WERI-Rb-1 (cell line): ENCODE measurements at regions not wholly inside any gene's neighbourhood (a gene's known extent, or its start where the extent isn't known, plus 50 kb on each side); places are given as distances from the start of the nearest gene placed in this dataset.

ENCODE experiments used
- DNase-seq: peaks from one replicate; pipeline ENCODE4 v3.0.0-alpha.2; 2020
- H3K27ac ChIP-seq: fragments of 250-450 bp; sonication (Bioruptor Pico); 2 replicates; pipeline ENCODE4 v1.5.1; 2020; ENCODE audit warnings: mild to moderate bottlenecking, moderate library complexity
- H3K27me3 ChIP-seq: fragments of 250-450 bp; sonication (Bioruptor Pico); 2 replicates; pipeline ENCODE4 v1.5.1; 2021; ENCODE audit warnings: mild to moderate bottlenecking, low read depth, moderate library complexity; ENCODE audit not compliant: insufficient read depth, severe bottlenecking
- H3K36me3 ChIP-seq: fragments of 250-450 bp; sonication (Bioruptor Pico); 2 replicates; pipeline ENCODE4 v1.5.1; 2020; ENCODE audit warnings: mild to moderate bottlenecking, moderate library complexity
- H3K4me3 ChIP-seq: 2 replicates; pipeline ENCODE4 v1.5.1; 2011; ENCODE audit warnings: low read depth, mild to moderate bottlenecking, control low read depth, low read length
- H3K9me3 ChIP-seq: fragments of 250-450 bp; sonication (Bioruptor Pico); 2 replicates; pipeline ENCODE4 v1.5.1; 2021; ENCODE audit warnings: mild to moderate bottlenecking, moderate library complexity; ENCODE audit not compliant: severe bottlenecking
- CTCF ChIP-seq: IDR thresholded peaks from 2 replicates; pipeline ENCODE4 v1.5.1; 2011; ENCODE audit warnings: low read depth, mild to moderate bottlenecking, control low read depth, inconsistent platforms, low read length

GRCh38 chr4:61024610-61025009, 175.5 kb upstream of the ADGRL3 start:
- no peak for DNase-seq
- Histone ChIP-seq H3K27ac (no peak overlapping the region), H3K27me3 (no peaks in the 10 kb centered on the region), H3K36me3 (no peaks in the 10 kb centered on the region), H3K4me3 (no peak overlapping the region), H3K9me3 (no peaks in the 10 kb centered on the region)
- TF ChIP-seq CTCF, result no peak

- no peak for TF ChIP-seq CTCF
- Histone ChIP-seq H3K36me3 (no peaks in the 10 kb centered on the region), H3K9me3 (no peaks in the 10 kb centered on the region), H3K4me3 (no peak overlapping the region), H3K27ac (no peak overlapping the region), H3K27me3 (no peaks in the 10 kb centered on the region)
- no peak for DNase-seq
These were observed 172.2 kb upstream of the ADGRL3 start for GRCh38 chr4:61027939-61028338.

- Histone ChIP-seq H3K4me3 (no peak overlapping the region), H3K27ac (no peak overlapping the region), H3K27me3 (no peaks in the 10 kb centered on the region), H3K36me3 (no peaks in the 10 kb centered on the region), H3K9me3 (no peaks in the 10 kb centered on the region)
- no peak for TF ChIP-seq CTCF
- DNase-seq, result no peak
These were observed 163.9 kb upstream of the ADGRL3 start for GRCh38 chr4:61036071-61036684.

- no peak for TF ChIP-seq CTCF
- no peak for DNase-seq
- Histone ChIP-seq H3K9me3 (no peaks in the 10 kb centered on the region), H3K27ac (no peak overlapping the region), H3K36me3 (no peaks in the 10 kb centered on the region), H3K27me3 (no peaks in the 10 kb centered on the region), H3K4me3 (no peak overlapping the region)
These were observed 158.6 kb upstream of the ADGRL3 start for GRCh38 chr4:61041527-61041926.

GRCh38 chr4:61044837-61045236, 155.3 kb upstream of the ADGRL3 start:
- Histone ChIP-seq H3K27ac (no peak overlapping the region), H3K27me3 (no peaks in the 10 kb centered on the region), H3K36me3 (no peaks in the 10 kb centered on the region), H3K4me3 (no peak overlapping the region), H3K9me3 (no peaks in the 10 kb centered on the region)
- DNase-seq, result no peak
- no peak for TF ChIP-seq CTCF

GRCh38 chr4:61049018-61049417, 151.1 kb upstream of the ADGRL3 start:
- H3K27me3 ChIP-seq, result no peaks in the 10 kb centered on the region
- no peak for DNase-seq
- no peaks in the 10 kb centered on the region for H3K36me3 ChIP-seq
- no peaks in the 10 kb centered on the region for H3K9me3 ChIP-seq
- H3K27ac ChIP-seq, result no peak overlapping the region
- no peak for TF ChIP-seq CTCF
- no peak overlapping the region for H3K4me3 ChIP-seq
